IMR-90 (cell line): ENCODE measurements at regions not wholly inside any gene's neighbourhood (a gene's known extent, or its start where the extent isn't known, plus 50 kb on each side); places are given as distances from the start of the nearest gene placed in this dataset.

Experiments used
- BHLHE40 ChIP-seq: fragments of 150-350 bp; IDR thresholded peaks from 2 replicates; pipeline ENCODE4 v1.6.1; 2016; ENCODE audit warnings: mild to moderate bottlenecking, low read depth, low read length
- CEBPB ChIP-seq: IDR thresholded peaks from 2 replicates; pipeline ENCODE4 v1.6.1; 2012; ENCODE audit warnings: low read depth, low read length, improper control_type of control experiment
- CHD1 ChIP-seq: IDR thresholded peaks from 2 replicates; pipeline ENCODE4 v1.6.1; 2012; ENCODE audit warnings: low read depth, low read length, improper control_type of control experiment
- CTCF ChIP-seq: conservative IDR thresholded peaks from 2 replicates; pipeline ENCODE4 v1.5.1; 2012; ENCODE audit warnings: mild to moderate bottlenecking, low read depth, low read length, improper control_type of control experiment
- MAFK ChIP-seq: IDR thresholded peaks from 2 replicates; pipeline ENCODE4 v1.6.1; 2012; ENCODE audit warnings: low read depth, low read length, improper control_type of control experiment
- MAZ ChIP-seq: IDR thresholded peaks from 2 replicates; pipeline ENCODE4 v1.6.1; 2012; ENCODE audit warnings: low read depth, mild to moderate bottlenecking, low read length, improper control_type of control experiment, moderate library complexity, borderline replicate concordance
- MXI1 ChIP-seq: IDR thresholded peaks from 2 replicates; pipeline ENCODE4 v1.6.1; 2012; ENCODE audit warnings: low read depth, mild to moderate bottlenecking, low read length, moderate library complexity, borderline replicate concordance
- NFE2L2 ChIP-seq: fragments of 150-350 bp; IDR thresholded peaks from 2 replicates; pipeline ENCODE4 v1.6.1; 2016; ENCODE audit warnings: low read depth, mild to moderate bottlenecking, low read length
- POLR2A ChIP-seq: IDR thresholded peaks from 2 replicates; pipeline ENCODE4 v1.6.1; 2012; ENCODE audit warnings: mild to moderate bottlenecking, low read depth, low read length
- RCOR1 ChIP-seq: IDR thresholded peaks from 2 replicates; pipeline ENCODE4 v1.6.1; 2012; ENCODE audit warnings: mild to moderate bottlenecking, low read length, improper control_type of control experiment; ENCODE audit not compliant: insufficient replicate concordance
- RFX5 ChIP-seq: IDR thresholded peaks from 2 replicates; pipeline ENCODE4 v1.8.0; 2012; ENCODE audit warnings: low read depth, mild to moderate bottlenecking, low read length, moderate library complexity
- SMC3 ChIP-seq: fragments of 150-350 bp; IDR thresholded peaks from 2 replicates; pipeline ENCODE4 v1.6.1; 2016; ENCODE audit warnings: low read depth, mild to moderate bottlenecking, antibody characterized with exemption, low read length, moderate library complexity
- USF2 ChIP-seq: fragments of 150-350 bp; IDR thresholded peaks from 2 replicates; pipeline ENCODE4 v1.6.1; 2017; ENCODE audit warnings: mild to moderate bottlenecking, antibody characterized with exemption, low read length, low read depth

- no peak for TF ChIP-seq POLR2A
- TF ChIP-seq CTCF = no peak
- no peak for TF ChIP-seq BHLHE40
- no peak for TF ChIP-seq RFX5
- TF ChIP-seq MAFK = no peak
- TF ChIP-seq MXI1 = no peak
- TF ChIP-seq CEBPB = no peak
- TF ChIP-seq SMC3 = no peak
- no peak for TF ChIP-seq CHD1
- no peak for TF ChIP-seq USF2
- TF ChIP-seq RCOR1 = no peak
- TF ChIP-seq MAZ = no peak
- no peak for TF ChIP-seq NFE2L2
Measured at GRCh38 chr3:64385277-64385676, 160.0 kb upstream of the PRICKLE2 start.
